Gastroesophageal sphincter (tissue), 4 donors: ENCODE measurements at regions not wholly inside any gene's neighbourhood (a gene's known extent, or its start where the extent isn't known, plus 50 kb on each side); places are given as distances from the start of the nearest gene placed in this dataset.

Experiments used
- ATAC-seq: fragments of 150-250 bp; one replicate; pipeline ENCODE4 v1.9.1; 2016; ENCODE audit warnings: mild to moderate bottlenecking, moderate library complexity
- H3K27ac ChIP-seq, 4 donors: fragments of 200-600 bp; sonication (generic) in 3 of 4; 1 replicate in 3 of 4; 2 replicates in 1 of 4; pipeline ENCODE4 v1.5.1; 2016 to 2019
- H3K27me3 ChIP-seq: fragments of 200-600 bp; sonication (generic); one replicate; pipeline ENCODE4 v1.5.1; 2019
- H3K36me3 ChIP-seq, 2 donors: fragments of 200-600 bp; sonication (generic); one replicate each; pipeline ENCODE4 v1.5.1; 2019; ENCODE audit warnings: control low read depth in 1 of 2
- H3K4me1 ChIP-seq, 3 donors: fragments of 200-600 bp; sonication (generic); 1 replicate in 2 of 3; 2 replicates in 1 of 3; pipeline ENCODE4 v1.5.1; 2016 to 2019; ENCODE audit warnings: control low read depth in 2 of 3
- H3K4me3 ChIP-seq, 2 donors: fragments of 200-600 bp; sonication (generic); one replicate each; pipeline ENCODE4 v1.5.1; 2019; ENCODE audit warnings: mild to moderate bottlenecking in 1 of 2, moderate library complexity in 1 of 2
- H3K9me3 ChIP-seq, 3 donors: fragments of 200-600 bp; sonication (generic); one replicate each; pipeline ENCODE4 v1.5.1; 2017 to 2019; ENCODE audit warnings: control low read depth in 2 of 3
- CTCF ChIP-seq, 4 experiments: fragments of 200-600 bp in 2 of 4; fragments of 450-650 bp in 2 of 4; sonication (generic) in 1 of 4; IDR thresholded peaks; one replicate each; pipeline ENCODE4 v1.5.1; 2017 to 2019; ENCODE audit warnings: antibody characterized with exemption in 4 of 4, mild to moderate bottlenecking in 2 of 4, moderate library complexity in 2 of 4
- EP300 ChIP-seq: sonication (generic); formaldehyde crosslinking; IDR thresholded peaks from one replicate; pipeline ENCODE4 v1.6.1; 2017; ENCODE audit warnings: antibody characterized with exemption, mild to moderate bottlenecking
- POLR2A ChIP-seq, 2 donors: fragments of 450-650 bp; IDR thresholded peaks; one replicate each; pipeline ENCODE4 v1.6.1; 2017; ENCODE audit warnings: antibody characterized with exemption in 2 of 2, mild to moderate bottlenecking in 2 of 2, moderate library complexity in 1 of 2
- POLR2AphosphoS5 ChIP-seq: sonication (generic); formaldehyde crosslinking; IDR thresholded peaks from one replicate; pipeline ENCODE4 v1.6.1; 2017; ENCODE audit warnings: antibody characterized with exemption
- WGBS, 2 donors: methylation state at CpG; one replicate each; pipeline ENCODE4 v1.1.5; 2018; ENCODE audit warnings: low coverage in 1 of 2; 5-methylcytosine and 5-hydroxymethylcytosine counted together

DNA sequence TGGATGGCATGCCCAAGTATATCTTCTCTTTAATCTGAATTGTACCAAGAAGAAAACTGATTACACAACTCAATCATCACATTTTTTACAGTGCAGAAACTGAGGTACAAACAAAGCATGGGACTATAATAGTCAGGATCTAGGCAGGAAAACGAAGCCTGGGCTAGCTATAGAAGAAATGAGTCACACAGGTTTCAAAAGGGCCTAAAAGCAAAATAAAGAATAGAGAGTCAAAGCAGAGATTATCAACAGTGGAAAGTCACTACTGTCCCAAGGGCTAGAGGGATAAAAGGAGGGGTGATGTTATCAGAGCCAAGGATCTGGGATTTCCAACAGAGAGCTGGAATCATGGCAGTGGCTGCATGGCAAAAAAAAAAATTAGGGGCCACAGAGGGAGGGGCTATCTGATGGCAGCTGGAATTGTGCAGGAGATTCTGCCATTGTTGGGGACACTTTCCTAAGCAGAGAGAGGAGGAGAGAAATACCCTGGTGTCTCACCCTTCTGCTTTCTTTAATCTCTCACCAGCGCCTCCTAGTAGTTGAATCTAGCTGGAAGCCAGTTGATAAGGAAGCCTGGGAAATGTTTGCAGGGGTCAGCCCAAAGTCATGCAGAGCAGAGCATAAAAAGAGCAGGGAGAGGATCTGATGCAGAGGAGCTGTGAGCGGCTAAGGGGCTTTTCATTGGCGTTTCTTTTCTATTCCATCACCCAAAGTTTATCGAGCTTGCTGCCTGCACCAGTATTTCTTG lies 343.2 kb downstream of the ACTL7B start:
- no peak for ATAC-seq

GRCh38 chr9:108511307-108511706 lies 344.5 kb downstream of the ACTL7B start:
- no peaks in the 10 kb centered on the region for H3K27me3 ChIP-seq
- no peaks in the 10 kb centered on the region for H3K9me3 ChIP-seq
- H3K4me1 ChIP-seq: no peaks in the 10 kb centered on the region
- TF ChIP-seq EP300 (no peak), CTCF (IDR thresholded peaks at IDR 0.05) (no peak), POLR2A (IDR thresholded peaks at IDR 0.05) (no peak), POLR2AphosphoS5 (no peak)
- H3K36me3 ChIP-seq: no peaks in the 10 kb centered on the region
- no peak overlapping the region for H3K4me3 ChIP-seq
- WGBS, 2 donors: 94 to 100% methylated on average over 5 of the region's 5 CpGs
- H3K27ac ChIP-seq: no peak overlapping the region
- ATAC-seq: no peak

More for the DNA sequence above, 343.2 kb downstream of the ACTL7B start:
- H3K27me3 ChIP-seq: no peaks in the 10 kb centered on the region
- H3K4me1 ChIP-seq: no peaks in the 10 kb centered on the region
- no peaks in the 10 kb centered on the region for H3K9me3 ChIP-seq
- H3K27ac ChIP-seq: no peak overlapping the region
- WGBS, 2 donors: 74 to 75% methylated on average over 4 to 5 of the region's 5 CpGs
- TF ChIP-seq EP300: no peak
- no peak for TF ChIP-seq POLR2A (IDR thresholded peaks at IDR 0.05)
- TF ChIP-seq POLR2AphosphoS5: no peak
- no peak for TF ChIP-seq CTCF (IDR thresholded peaks at IDR 0.05)
- H3K4me3 ChIP-seq: no peak overlapping the region
- H3K36me3 ChIP-seq: no peaks in the 10 kb centered on the region

DNA sequence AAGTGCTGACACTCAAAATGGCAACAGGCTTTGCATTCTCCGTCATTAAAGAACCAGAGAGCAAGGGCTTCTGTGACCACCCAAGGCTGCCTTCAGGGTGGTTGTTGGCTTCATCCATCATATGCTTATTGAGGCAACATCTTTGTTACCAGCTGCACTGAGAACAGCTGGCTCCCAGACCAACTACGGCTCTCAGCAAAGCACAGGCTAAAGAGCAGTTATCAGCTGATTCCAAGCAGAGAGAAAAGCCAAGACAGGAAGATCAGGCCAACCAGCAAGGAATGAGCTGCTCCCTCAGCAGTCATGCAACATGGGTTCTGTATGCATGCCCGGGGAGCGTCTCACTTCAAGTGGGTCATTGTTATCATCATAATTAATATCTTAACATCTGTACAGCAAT lies 358.9 kb downstream of the ACTL7B start:
- H3K9me3 ChIP-seq: peaks cover 0 to 16% (median 0%) of the 10 kb centered on the region in 3 donors
- no peak for ATAC-seq
- no peak overlapping the region for H3K27ac ChIP-seq
- WGBS, 2 donors: 73 to 80% methylated on average over 3 of the region's 4 CpGs
- no peaks in the 10 kb centered on the region for H3K36me3 ChIP-seq
- H3K4me3 ChIP-seq: no peak overlapping the region
- H3K27me3 ChIP-seq: no peaks in the 10 kb centered on the region
- H3K4me1 ChIP-seq: no peaks in the 10 kb centered on the region
- no peak for TF ChIP-seq POLR2A (IDR thresholded peaks at IDR 0.05)
- TF ChIP-seq CTCF (IDR thresholded peaks at IDR 0.05): no peak
- TF ChIP-seq POLR2AphosphoS5: no peak
- no peak for TF ChIP-seq EP300

GRCh38 chr9:108489567-108489966 lies 366.2 kb downstream of the ACTL7B start:
- Histone ChIP-seq H3K27ac (no peak overlapping the region), H3K27me3 (no peaks in the 10 kb centered on the region), H3K4me1 (no peaks in the 10 kb centered on the region), H3K36me3 (no peaks in the 10 kb centered on the region), H3K9me3 (no peaks in the 10 kb centered on the region), H3K4me3 (no peak overlapping the region)
- ATAC-seq: no peak
- WGBS, 2 donors: 88 to 100% methylated on average over 1 of the region's 1 CpG
- TF ChIP-seq POLR2A (IDR thresholded peaks at IDR 0.05) (no peak), POLR2AphosphoS5 (no peak), CTCF (IDR thresholded peaks at IDR 0.05) (no peak), EP300 (no peak)

- ATAC-seq: no peak
- Histone ChIP-seq H3K27ac (no peak overlapping the region), H3K9me3 (no peaks in the 10 kb centered on the region), H3K4me1 (no peaks in the 10 kb centered on the region), H3K27me3 (no peaks in the 10 kb centered on the region), H3K36me3 (no peaks in the 10 kb centered on the region), H3K4me3 (no peak overlapping the region)
- 72 to 92% methylated on average over 2 of the region's 2 CpGs for WGBS, 2 donors
- TF ChIP-seq POLR2A (IDR thresholded peaks at IDR 0.05) (no peak), POLR2AphosphoS5 (no peak), CTCF (IDR thresholded peaks at IDR 0.05) (no peak), EP300 (no peak)
These were observed 369.0 kb downstream of the ACTL7B start for GRCh38 chr9:108486831-108487230.
